Stimulated activated CD8-positive, alpha-beta memory T cell treated with anti-CD3 and anti-CD28 coated beads, Interleukin-4, amount 100 ng/mL, for 1 hour (primary cell): ENCODE measurements at regions not wholly inside any gene's neighbourhood (a gene's known extent, or its start where the extent isn't known, plus 50 kb on each side); places are given as distances from the start of the nearest gene placed in this dataset.

Experiments
- DNase-seq, 2 donors: peaks; one replicate each; pipeline ENCODE4 v3.0.0-alpha.2; 2020; ENCODE audit warnings: low read depth in 2 of 2, low spot score in 1 of 2

- DNase-seq: no peak
Observed at GRCh38 chrX:4930426-4930825, 1217.0 kb upstream of the PRKX start.

DNA sequence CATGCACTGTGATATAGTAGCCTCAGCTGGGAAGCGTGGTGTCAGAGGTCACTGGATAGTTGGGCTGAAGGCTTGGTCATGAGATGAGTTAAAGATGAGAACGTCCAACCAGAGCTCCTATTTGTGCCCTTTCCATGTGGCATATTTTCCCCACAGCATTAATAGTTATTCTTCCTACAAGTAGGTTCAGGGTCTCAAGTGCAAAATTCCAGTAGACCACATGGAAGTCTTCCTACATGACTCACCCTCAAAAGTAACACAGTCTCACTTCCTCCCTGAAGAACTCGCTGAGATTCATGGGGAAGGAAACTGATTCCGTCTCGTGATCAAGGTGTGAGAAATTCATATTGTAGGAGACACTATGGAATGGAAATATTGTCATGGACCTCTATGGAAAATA is 1212.5 kb upstream of the PRKX start:
- no peak for DNase-seq

DNA sequence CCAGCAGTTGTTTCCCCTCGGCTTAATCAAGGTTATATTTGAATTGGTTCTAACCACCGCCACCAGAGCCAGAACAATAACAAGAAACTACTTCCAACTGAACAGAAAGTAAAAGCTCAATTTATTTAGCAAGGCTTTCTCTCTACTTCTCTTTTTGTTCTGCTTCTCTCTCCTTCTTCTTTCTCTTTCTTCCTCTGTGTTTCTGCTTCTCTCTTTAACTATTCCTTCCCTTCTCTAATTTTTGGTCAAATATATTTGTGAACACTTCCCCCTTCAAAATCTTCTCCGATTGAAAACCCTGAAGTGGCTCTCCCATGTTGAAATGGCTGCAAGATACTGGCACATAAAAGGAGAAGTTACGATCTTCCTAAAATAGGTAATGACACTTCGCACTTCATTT is 1195.9 kb upstream of the PRKX start:
- DNase-seq: no peak

- no peak for DNase-seq
Observed at GRCh38 chrX:4905576-4905975, 1192.1 kb upstream of the PRKX start.

DNA sequence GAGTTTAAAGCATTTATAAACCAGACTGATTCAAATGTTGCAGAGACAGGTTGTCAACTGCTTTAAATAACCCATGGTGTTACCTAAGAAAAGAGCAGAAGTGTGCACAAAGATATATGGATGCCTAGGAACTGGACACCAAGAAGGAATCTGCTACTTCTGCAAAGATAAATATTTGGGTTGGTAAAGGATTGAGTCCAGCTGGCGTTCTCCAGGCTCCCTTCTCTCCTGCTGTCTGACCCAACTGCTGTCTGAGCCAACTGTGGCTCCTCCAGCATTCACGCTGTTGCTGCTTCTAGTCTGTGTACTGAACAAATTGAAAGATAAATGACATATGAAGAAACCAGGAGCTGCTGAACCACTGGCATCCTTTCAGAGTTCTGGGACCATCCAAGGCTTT is 1167.8 kb upstream of the PRKX start:
- no peak for DNase-seq

DNA sequence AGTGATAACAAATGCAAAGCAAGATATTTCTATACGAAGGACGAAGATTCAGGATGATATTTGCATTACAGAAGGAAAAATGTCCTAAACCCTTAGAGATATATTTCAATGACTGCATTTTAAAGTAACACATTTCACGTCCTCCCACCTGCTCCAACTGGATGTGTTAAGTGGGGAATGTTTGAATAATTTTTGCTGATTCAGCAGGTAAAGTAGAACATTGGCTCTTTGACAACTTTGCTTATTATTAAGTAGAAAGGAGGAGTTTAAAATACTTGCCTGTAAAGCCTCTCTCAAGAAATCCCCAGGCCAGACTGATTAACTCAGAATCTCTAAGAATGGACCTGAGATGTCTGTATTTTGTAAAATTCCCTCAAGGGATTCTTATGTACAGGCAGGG is 1165.2 kb upstream of the PRKX start:
- DNase-seq: no peak

DNA sequence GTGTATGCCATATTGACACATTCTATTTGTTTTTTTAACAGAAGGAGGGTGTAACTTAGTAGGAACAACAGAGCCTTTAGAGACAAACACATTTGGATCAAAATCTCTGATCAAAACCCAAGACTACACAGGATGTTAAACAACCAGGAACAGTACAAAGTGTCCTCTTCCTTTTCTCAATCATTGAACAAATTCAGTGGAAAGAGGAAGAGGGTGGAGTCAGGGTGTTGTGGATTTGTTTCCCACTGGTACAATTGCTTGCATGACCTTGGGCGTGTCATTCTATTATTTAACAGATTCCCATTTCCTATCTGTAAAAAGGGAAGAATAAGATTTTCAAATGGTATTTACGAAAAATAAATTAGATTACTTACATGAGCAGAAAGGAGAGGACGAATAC is 1162.8 kb upstream of the PRKX start:
- no peak for DNase-seq

GRCh38 chrX:4851534-4851933 is 1138.1 kb upstream of the PRKX start:
- DNase-seq: no peak

GRCh38 chrX:4850312-4850711 is 1136.9 kb upstream of the PRKX start:
- DNase-seq: no peak

- no peak for DNase-seq
Observed at GRCh38 chrX:4844376-4844775, 1130.9 kb upstream of the PRKX start.

GRCh38 chrX:4841216-4841745 is 1127.8 kb upstream of the PRKX start:
- no peak for DNase-seq

DNA sequence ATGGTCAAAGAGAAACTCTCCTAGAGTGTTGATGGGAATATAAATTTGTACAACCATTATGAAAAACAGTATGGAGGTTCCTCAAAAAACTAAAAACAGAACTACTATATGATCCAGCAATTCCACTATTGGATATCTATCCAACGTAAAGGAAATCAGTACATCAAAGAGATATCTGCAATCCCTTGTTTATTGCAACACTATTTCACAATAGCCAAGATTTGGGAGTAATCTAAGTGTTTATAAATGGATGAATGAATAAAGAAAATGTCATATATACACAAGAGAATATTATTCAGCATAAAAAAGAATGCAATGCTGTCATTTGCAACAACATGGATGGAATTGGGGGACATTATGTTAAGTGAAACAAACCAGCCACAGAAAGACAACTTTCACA is 1118.1 kb upstream of the PRKX start:
- DNase-seq: no peak

- no peak for DNase-seq
Observed at GRCh38 chrX:4830880-4831557, 1117.6 kb upstream of the PRKX start.

- no peak for DNase-seq
Observed at GRCh38 chrX:4825550-4825949, 1112.1 kb upstream of the PRKX start.

DNA sequence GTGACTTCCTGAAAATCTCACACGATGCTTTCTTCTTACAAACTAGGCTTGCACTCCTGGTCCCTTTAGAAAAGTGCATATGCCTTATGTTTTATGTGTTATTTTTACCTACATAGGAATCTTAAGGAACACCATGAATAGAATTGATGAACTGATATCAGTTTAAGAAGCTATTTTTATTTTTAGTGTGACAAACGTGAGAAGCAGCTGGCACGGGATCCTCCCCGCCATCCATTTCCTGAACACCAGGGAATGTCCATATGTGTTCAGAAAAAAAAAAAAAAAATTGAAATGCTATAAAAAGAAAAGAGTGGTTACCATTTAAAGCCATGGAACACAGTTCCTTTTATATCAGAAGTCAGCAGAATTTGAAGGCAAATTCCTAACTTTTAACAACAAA is 1096.1 kb upstream of the PRKX start:
- no peak for DNase-seq

- DNase-seq: no peak
Observed at GRCh38 chrX:4805502-4805901, 1092.1 kb upstream of the PRKX start.

DNA sequence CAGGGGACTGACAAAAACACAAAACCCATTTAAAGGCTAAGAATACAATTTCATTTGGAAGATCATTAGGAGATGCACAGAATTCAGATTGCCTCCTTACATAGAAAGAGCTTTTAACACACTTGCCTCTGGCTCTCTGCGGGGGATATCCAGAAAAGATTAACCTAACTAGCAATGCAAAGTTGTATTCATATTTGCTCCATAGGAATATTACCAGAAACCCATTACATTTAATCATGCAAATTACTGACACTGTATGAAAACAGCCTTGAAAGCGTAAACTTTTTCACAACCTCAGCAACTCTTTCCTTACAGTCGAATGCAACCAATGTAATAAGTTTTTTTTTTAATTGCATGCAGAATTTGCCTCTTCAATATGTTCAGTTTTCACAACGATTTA is 1087.3 kb upstream of the PRKX start:
- no peak for DNase-seq

DNA sequence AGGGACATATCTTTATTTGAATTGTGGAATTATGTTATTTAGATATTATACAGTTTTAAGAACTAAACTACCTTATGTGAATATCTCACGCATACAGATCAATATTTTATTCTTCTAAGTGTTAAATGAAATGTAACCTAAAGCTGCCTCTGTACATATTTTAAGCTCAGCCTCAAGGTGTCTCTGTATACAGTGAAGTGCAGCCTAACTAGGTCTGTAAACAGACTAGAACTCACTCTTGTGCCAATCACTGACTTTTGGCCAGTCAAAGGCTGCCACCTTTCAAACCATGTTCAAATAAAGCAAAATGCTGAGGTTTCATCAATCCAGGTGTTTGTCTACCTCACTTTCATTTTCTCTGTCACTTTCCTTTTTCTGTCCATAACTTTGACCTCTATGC is 1074.5 kb upstream of the PRKX start:
- no peak for DNase-seq

- no peak for DNase-seq
Observed at GRCh38 chrX:4764888-4765287, 1051.4 kb upstream of the PRKX start.

GRCh38 chrX:4762196-4762595 is 1048.7 kb upstream of the PRKX start:
- no peak for DNase-seq

- no peak for DNase-seq
Observed at GRCh38 chrX:4754878-4755604, 1041.6 kb upstream of the PRKX start.

DNA sequence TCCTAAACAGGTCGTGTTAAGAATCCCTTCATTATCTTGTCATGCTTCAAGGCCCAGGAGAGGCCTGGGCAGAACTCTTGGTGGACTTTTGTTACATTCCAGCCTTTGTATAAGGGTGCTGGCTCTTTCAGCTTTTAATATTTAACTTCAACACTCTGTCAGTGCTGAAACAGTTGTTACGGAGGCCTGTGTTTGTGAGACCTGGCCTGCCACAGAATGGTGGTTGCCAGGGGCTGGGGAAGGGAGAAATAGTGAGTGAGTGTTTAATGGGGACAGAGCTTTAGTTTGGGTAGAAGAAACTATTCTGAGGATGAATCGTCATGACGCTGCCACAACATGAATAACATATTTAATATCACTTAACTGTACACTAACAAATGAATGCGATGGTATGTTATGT is 1027.6 kb upstream of the PRKX start:
- DNase-seq: no peak

- DNase-seq: no peak
Observed at GRCh38 chrX:4735299-4735698, 1021.9 kb upstream of the PRKX start.
